ENCODE measurements at regions not wholly inside any gene's neighbourhood (a gene's known extent, or its start where the extent isn't known, plus 50 kb on each side); places are given as distances from the start of the nearest gene placed in this dataset.

DNA sequence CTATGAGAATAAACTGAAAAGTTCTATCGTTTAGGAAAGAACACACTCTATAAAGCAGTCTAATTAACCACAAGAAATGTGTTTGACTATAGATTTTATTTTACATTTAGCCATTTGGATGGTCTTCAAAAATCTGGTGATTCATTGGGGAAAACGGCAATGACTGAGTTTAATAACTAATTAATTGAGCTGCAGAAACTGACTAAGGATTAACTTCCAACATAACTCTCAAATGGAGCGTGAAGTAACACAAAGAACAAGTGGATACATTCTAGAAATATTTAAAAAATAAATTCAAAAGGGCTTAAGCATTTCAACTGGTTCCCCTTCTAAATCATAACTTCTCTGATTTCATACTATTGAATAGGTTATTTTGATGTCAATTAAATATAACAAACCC is 1582.4 kb downstream of the PCDH18 start:
- TF ChIP-seq, protein P1, sequence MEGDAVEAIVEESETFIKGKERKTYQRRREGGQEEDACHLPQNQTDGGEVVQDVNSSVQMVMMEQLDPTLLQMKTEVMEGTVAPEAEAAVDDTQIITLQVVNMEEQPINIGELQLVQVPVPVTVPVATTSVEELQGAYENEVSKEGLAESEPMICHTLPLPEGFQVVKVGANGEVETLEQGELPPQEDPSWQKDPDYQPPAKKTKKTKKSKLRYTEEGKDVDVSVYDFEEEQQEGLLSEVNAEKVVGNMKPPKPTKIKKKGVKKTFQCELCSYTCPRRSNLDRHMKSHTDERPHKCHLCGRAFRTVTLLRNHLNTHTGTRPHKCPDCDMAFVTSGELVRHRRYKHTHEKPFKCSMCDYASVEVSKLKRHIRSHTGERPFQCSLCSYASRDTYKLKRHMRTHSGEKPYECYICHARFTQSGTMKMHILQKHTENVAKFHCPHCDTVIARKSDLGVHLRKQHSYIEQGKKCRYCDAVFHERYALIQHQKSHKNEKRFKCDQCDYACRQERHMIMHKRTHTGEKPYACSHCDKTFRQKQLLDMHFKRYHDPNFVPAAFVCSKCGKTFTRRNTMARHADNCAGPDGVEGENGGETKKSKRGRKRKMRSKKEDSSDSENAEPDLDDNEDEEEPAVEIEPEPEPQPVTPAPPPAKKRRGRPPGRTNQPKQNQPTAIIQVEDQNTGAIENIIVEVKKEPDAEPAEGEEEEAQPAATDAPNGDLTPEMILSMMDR (IDR thresholded peaks at IDR 0.05; ENCODE audit: low read depth, low read length, poor library complexity, severe bottlenecking): no peak
- no peak for TF ChIP-seq EZH2phosphoT487 (IDR thresholded peaks at IDR 0.05; ENCODE audit: borderline replicate concordance, low read length)
